SK-N-SH treated with all-trans-retinoic acid at 6 μM for 48 hours (cell line): ENCODE measurements at regions not wholly inside any gene's neighbourhood (a gene's known extent, or its start where the extent isn't known, plus 50 kb on each side); places are given as distances from the start of the nearest gene placed in this dataset.

ENCODE experiments used
- ARNTL ChIP-seq: fragments of 450-650 bp; formaldehyde crosslinking; IDR thresholded peaks from 2 replicates; pipeline ENCODE4 v1.5.0; 2020; ENCODE audit warnings: low read depth, mild to moderate bottlenecking, moderate library complexity, borderline replicate concordance
- BACH2 ChIP-seq: fragments of 250-450 bp; sonication (Bioruptor Pico); IDR thresholded peaks from 2 replicates; pipeline ENCODE4 v1.9.0; 2021; ENCODE audit warnings: mild to moderate bottlenecking, borderline replicate concordance
- CREB5 ChIP-seq: fragments of 250-450 bp; sonication (Bioruptor Pico); IDR thresholded peaks from 2 replicates; pipeline ENCODE4 v1.5.1; 2020; ENCODE audit warnings: low read depth, mild to moderate bottlenecking, moderate library complexity
- CSDC2 ChIP-seq: fragments of 250-450 bp; sonication (Bioruptor Pico); IDR thresholded peaks from 2 replicates; pipeline ENCODE4 v1.5.0; 2020; ENCODE audit warnings: mild to moderate bottlenecking, moderate library complexity
- ESRRG ChIP-seq: fragments of 250-450 bp; sonication (Bioruptor Pico); IDR thresholded peaks from 2 replicates; pipeline ENCODE4 v1.6.1; 2021; ENCODE audit warnings: mild to moderate bottlenecking
- OSR1 ChIP-seq: fragments of 250-450 bp; sonication (Bioruptor Pico); IDR thresholded peaks from 2 replicates; pipeline ENCODE4 v1.8.0; 2022; ENCODE audit warnings: moderate library complexity, mild to moderate bottlenecking, inconsistent platforms
- PATZ1 ChIP-seq: fragments of 250-450 bp; sonication (Bioruptor Pico); IDR thresholded peaks from 2 replicates; pipeline ENCODE4 v1.8.0; 2020; ENCODE audit warnings: mild to moderate bottlenecking, moderate library complexity, borderline replicate concordance
- RARB ChIP-seq: fragments of 250-450 bp; sonication (Bioruptor Pico); IDR thresholded peaks from 2 replicates; pipeline ENCODE4 v1.8.0; 2021; ENCODE audit warnings: mild to moderate bottlenecking, moderate library complexity
- TCF4 ChIP-seq: fragments of 250-450 bp; sonication (Bioruptor Pico); IDR thresholded peaks from 2 replicates; pipeline ENCODE4 v1.8.0; 2021; ENCODE audit warnings: mild to moderate bottlenecking, moderate library complexity, borderline replicate concordance
- TOX ChIP-seq: fragments of 250-450 bp; sonication (Bioruptor Pico); IDR thresholded peaks from 2 replicates; pipeline ENCODE4 v1.8.0; 2021; ENCODE audit warnings: mild to moderate bottlenecking, moderate library complexity, borderline replicate concordance
- TSHZ2 ChIP-seq: fragments of 250-450 bp; sonication (Bioruptor Pico); IDR thresholded peaks from 2 replicates; pipeline ENCODE4 v1.5.0; 2020; ENCODE audit warnings: mild to moderate bottlenecking, moderate library complexity
- ZFP3 ChIP-seq: fragments of 250-450 bp; sonication (Bioruptor Pico); IDR thresholded peaks from 2 replicates; pipeline ENCODE4 v1.5.0; 2020; ENCODE audit warnings: mild to moderate bottlenecking, moderate library complexity
- ZFP30 ChIP-seq: fragments of 450-650 bp; formaldehyde crosslinking; IDR thresholded peaks from 2 replicates; pipeline ENCODE4 v1.5.0; 2022; ENCODE audit warnings: mild to moderate bottlenecking, moderate library complexity
- ZNF8 ChIP-seq: fragments of 450-650 bp; formaldehyde crosslinking; IDR thresholded peaks from 2 replicates; pipeline ENCODE4 v1.5.0; 2020; ENCODE audit warnings: mild to moderate bottlenecking, moderate library complexity

GRCh38 chr4:71847300-71847699 lies 63.4 kb upstream of the GC start:
- TF ChIP-seq TOX (CRISPR knock-in tag) (no peak), CSDC2 (CRISPR knock-in tag) (no peak), ZFP3 (CRISPR knock-in tag) (no peak), ARNTL (CRISPR knock-in tag) (no peak), OSR1 (no peak), PATZ1 (no peak), BACH2 (CRISPR knock-in tag) (no peak), TCF4 (CRISPR knock-in tag) (no peak), ESRRG (CRISPR knock-in tag) (no peak), ZNF8 (CRISPR knock-in tag) (no peak), RARB (no peak), CREB5 (CRISPR knock-in tag) (no peak), ZFP30 (CRISPR knock-in tag) (no peak), TSHZ2 (no peak)
